CD14-positive monocyte (primary cell): ENCODE measurements at regions not wholly inside any gene's neighbourhood (a gene's known extent, or its start where the extent isn't known, plus 50 kb on each side); places are given as distances from the start of the nearest gene placed in this dataset.
A peak's percentile ranks its signal among the peaks of the same experiment; 100 is the strongest.

Source experiments
- DNase-seq, 3 donors: peaks; one replicate each; pipeline ENCODE4 v3.0.0-alpha.2; 2011 to 2022
- H2AFZ ChIP-seq: 2 replicates; pipeline ENCODE4 v1.6.0; 2012; ENCODE audit warnings: mild to moderate bottlenecking, low read depth, low read length, inconsistent platforms; ENCODE audit not compliant: insufficient read depth, poor library complexity, severe bottlenecking
- H3K27ac ChIP-seq, 2 donors: 1 replicate in 1 of 2; 2 replicates in 1 of 2; pipeline ENCODE4 v1.5.1; 2012 to 2013; ENCODE audit warnings: low read length in 2 of 2, control low read depth in 1 of 2, inconsistent platforms in 1 of 2, low read depth in 1 of 2, mild to moderate bottlenecking in 1 of 2
- H3K27me3 ChIP-seq, 2 donors: one replicate each; pipeline versions ENCODE4 v1.6.0 to v1.6.1; 2011 to 2013; ENCODE audit warnings: low read length in 2 of 2; ENCODE audit not compliant: control insufficient read depth in 2 of 2, insufficient read depth in 2 of 2
- H3K36me3 ChIP-seq, 2 donors: replicated peaks in 1 of 2; 1 replicate in 1 of 2; 2 replicates in 1 of 2; pipeline versions ENCODE4 v1.5.1 to v1.6.1; 2012 to 2013; ENCODE audit warnings: low read length in 2 of 2, control low read depth in 1 of 2, inconsistent platforms in 1 of 2, mild to moderate bottlenecking in 1 of 2; ENCODE audit not compliant: insufficient read depth in 2 of 2, control insufficient read depth in 1 of 2
- H3K4me1 ChIP-seq, 2 donors: 1 replicate in 1 of 2; 2 replicates in 1 of 2; pipeline versions ENCODE4 v1.5.1 to v1.6.1; 2012 to 2013; ENCODE audit warnings: low read length in 2 of 2, control low read depth in 1 of 2, inconsistent platforms in 1 of 2, mild to moderate bottlenecking in 1 of 2, moderate library complexity in 1 of 2; ENCODE audit not compliant: insufficient read depth in 2 of 2, control insufficient read depth in 1 of 2
- H3K4me2 ChIP-seq: replicated peaks from 2 replicates; pipeline ENCODE3; 2012; ENCODE audit warnings: low read length, moderate library complexity, mild to moderate bottlenecking; ENCODE audit not compliant: poor library complexity, severe bottlenecking; ENCODE audit errors: extremely low read depth
- H3K4me3 ChIP-seq, 3 experiments: fragments of 200-600 bp in 1 of 3; sonication (generic) in 1 of 3; replicated peaks in 1 of 3; 1 replicate in 2 of 3; 2 replicates in 1 of 3; pipeline ENCODE4 v1.5.1; 2011 to 2013; ENCODE audit warnings: low read length in 3 of 3, mild to moderate bottlenecking in 3 of 3, control low read depth in 2 of 3, low read depth in 2 of 3, inconsistent platforms in 1 of 3, moderate library complexity in 1 of 3
- H3K79me2 ChIP-seq: 2 replicates; pipeline ENCODE4 v1.6.0; 2012; ENCODE audit warnings: mild to moderate bottlenecking, control low read depth, inconsistent platforms, low read length, moderate library complexity; ENCODE audit not compliant: insufficient read depth
- H3K9ac ChIP-seq: 2 replicates; pipeline ENCODE4 v1.6.0; 2017; ENCODE audit warnings: low read length, mild to moderate bottlenecking; ENCODE audit not compliant: insufficient read depth, poor library complexity, severe bottlenecking
- H3K9me3 ChIP-seq, 2 donors: replicated peaks in 1 of 2; 1 replicate in 1 of 2; 2 replicates in 1 of 2; pipeline versions ENCODE4 v1.5.1 to v1.6.1; 2012 to 2013; ENCODE audit warnings: low read length in 2 of 2, control low read depth in 1 of 2; ENCODE audit not compliant: control insufficient read depth in 1 of 2, insufficient read depth in 1 of 2
- H4K20me1 ChIP-seq: 2 replicates; pipeline ENCODE4 v1.6.0; 2012; ENCODE audit warnings: mild to moderate bottlenecking, low read length, control low read depth, moderate library complexity; ENCODE audit not compliant: insufficient read depth
- H3K27ac Mint-ChIP-seq, 7 donors: one replicate each; pipeline ENCODE4 v1.8.0; 2020; ENCODE audit warnings: mild to moderate bottlenecking in 7 of 7, mixed read lengths in 7 of 7, moderate library complexity in 6 of 7, inconsistent platforms in 2 of 7
- H3K27me3 Mint-ChIP-seq, 3 donors: one replicate each; pipeline ENCODE4 v1.8.0; 2021 to 2022; ENCODE audit warnings: low read depth in 3 of 3, mild to moderate bottlenecking in 3 of 3, mixed read lengths in 3 of 3, moderate library complexity in 3 of 3, inconsistent platforms in 1 of 3
- H3K36me3 Mint-ChIP-seq, 2 donors: one replicate each; pipeline ENCODE4 v1.8.0; 2020; ENCODE audit warnings: mixed read lengths in 2 of 2, inconsistent platforms in 1 of 2, mild to moderate bottlenecking in 1 of 2
- H3K4me1 Mint-ChIP-seq: one replicate; pipeline ENCODE4 v1.8.0; 2020; ENCODE audit warnings: mild to moderate bottlenecking, mixed read lengths
- H3K4me3 Mint-ChIP-seq, 2 donors: one replicate each; pipeline ENCODE4 v1.8.0; 2020; ENCODE audit warnings: mild to moderate bottlenecking in 2 of 2, mixed read lengths in 2 of 2, moderate library complexity in 1 of 2
- H3K9me3 Mint-ChIP-seq, 7 donors: one replicate each; pipeline ENCODE4 v1.8.0; 2020 to 2022; ENCODE audit warnings: mixed read lengths in 7 of 7, mild to moderate bottlenecking in 6 of 7, moderate library complexity in 6 of 7, inconsistent platforms in 2 of 7
- WGBS: methylation state at CpG from one replicate; pipeline ENCODE4 v1.1.5; 2013; ENCODE audit warnings: missing lambda C conversion rate; ENCODE audit not compliant: insufficient coverage; 5-methylcytosine and 5-hydroxymethylcytosine counted together
- intact Hi-C, 2 donors: fragments of 100-400 bp; cut with micrococcal nuclease; formaldehyde crosslinking; loops; one replicate each; pipeline versions ENCODE4 v1.15.0 to v1.15.1; 2023
- TF ChIP-seq, protein P1 (sequence below): fragments of 200-600 bp; IDR thresholded peaks from one replicate; pipeline ENCODE4 v1.8.0; 2022; ENCODE audit warnings: antibody characterized with exemption, mild to moderate bottlenecking

DNA sequence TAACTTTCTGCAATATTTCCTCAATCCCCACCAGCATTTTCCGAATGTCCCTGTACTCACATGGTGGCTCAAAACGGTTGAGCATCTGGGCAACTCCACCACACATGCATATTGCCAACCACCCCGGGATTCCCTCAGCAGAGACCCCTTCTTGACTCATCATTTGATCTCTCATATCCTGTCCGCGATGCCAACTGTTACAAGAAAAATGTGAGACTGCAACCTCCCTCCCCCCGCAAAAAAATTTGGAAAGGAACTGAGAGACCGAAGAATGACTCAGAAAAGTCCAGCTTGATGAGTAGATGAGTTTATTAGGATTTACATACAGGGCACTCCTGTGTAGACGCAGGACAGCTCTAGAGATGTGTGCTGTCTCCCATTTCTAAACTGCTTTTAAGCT lies 561.4 kb downstream of the ZIC3 start:
- Mint-ChIP-seq H3K4me3 (no peak overlapping the region), H3K9me3 (peaks cover 0 to 3% (median 0%) of the 10 kb centered on the region in 7 donors), H3K27ac (no peak overlapping the region), H3K36me3 (no peaks in the 10 kb centered on the region), H3K27me3 (peaks cover 2 to 5% (median 3%) of the 10 kb centered on the region in 3 donors), H3K4me1 (no peaks in the 10 kb centered on the region)
- Histone ChIP-seq H3K9ac (no peak overlapping the region), H4K20me1 (no peaks in the 10 kb centered on the region), H3K79me2 (no peaks in the 10 kb centered on the region), H3K27ac (no peak overlapping the region), H3K4me2 (no peak overlapping the region), H3K4me1 (no peaks in the 10 kb centered on the region), H3K36me3 (no peaks in the 10 kb centered on the region), H3K27me3 (no peaks in the 10 kb centered on the region), H3K4me3 (no peak overlapping the region), H2AFZ (no peak overlapping the region), H3K9me3 (no peaks in the 10 kb centered on the region)
- WGBS: no CpG with 5 or more reads among the region's 8 CpGs
- intact Hi-C loops: no loop called here
- no peak for DNase-seq
- TF ChIP-seq, protein P1, sequence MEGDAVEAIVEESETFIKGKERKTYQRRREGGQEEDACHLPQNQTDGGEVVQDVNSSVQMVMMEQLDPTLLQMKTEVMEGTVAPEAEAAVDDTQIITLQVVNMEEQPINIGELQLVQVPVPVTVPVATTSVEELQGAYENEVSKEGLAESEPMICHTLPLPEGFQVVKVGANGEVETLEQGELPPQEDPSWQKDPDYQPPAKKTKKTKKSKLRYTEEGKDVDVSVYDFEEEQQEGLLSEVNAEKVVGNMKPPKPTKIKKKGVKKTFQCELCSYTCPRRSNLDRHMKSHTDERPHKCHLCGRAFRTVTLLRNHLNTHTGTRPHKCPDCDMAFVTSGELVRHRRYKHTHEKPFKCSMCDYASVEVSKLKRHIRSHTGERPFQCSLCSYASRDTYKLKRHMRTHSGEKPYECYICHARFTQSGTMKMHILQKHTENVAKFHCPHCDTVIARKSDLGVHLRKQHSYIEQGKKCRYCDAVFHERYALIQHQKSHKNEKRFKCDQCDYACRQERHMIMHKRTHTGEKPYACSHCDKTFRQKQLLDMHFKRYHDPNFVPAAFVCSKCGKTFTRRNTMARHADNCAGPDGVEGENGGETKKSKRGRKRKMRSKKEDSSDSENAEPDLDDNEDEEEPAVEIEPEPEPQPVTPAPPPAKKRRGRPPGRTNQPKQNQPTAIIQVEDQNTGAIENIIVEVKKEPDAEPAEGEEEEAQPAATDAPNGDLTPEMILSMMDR: no peak

DNA sequence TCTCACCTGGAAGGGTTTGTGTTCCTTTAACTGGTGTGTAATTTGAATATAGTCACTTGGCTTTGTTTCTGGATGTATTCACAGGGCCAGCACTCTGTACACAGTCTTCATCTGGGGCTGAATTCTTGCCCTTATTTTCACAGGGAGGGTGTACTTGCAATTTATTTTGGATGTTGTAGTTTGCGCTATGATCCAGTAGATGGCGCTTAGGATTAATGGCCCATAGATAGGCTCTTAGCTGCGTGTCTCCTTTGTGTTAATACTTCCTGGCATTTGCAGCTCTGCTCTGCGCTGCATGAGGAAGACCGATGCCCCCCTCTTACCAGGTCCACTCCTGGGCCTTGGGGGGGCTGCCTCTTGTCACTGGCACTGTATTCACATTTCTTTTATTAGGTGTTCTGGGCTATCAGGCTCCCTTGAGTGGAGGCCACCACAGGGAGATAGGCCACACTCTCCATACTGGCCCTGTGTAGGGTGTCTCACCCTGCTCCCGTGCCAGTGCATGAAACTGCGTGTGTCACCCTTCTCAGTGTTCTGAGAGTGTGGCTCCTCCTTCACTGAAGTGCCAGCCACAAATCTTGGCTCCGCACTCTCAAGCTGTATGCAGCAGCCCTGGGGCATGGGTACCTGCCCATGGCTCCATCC lies 562.2 kb downstream of the ZIC3 start:
- H3K4me1 Mint-ChIP-seq: no peaks in the 10 kb centered on the region
- Histone ChIP-seq H3K27ac (no peak overlapping the region), H3K9ac (no peak overlapping the region), H3K4me1 (no peaks in the 10 kb centered on the region), H4K20me1 (no peaks in the 10 kb centered on the region), H3K79me2 (no peaks in the 10 kb centered on the region), H3K9me3 (no peaks in the 10 kb centered on the region), H3K4me3 (no peak overlapping the region), H3K27me3 (no peaks in the 10 kb centered on the region), H3K4me2 (no peak overlapping the region), H3K36me3 (no peaks in the 10 kb centered on the region), H2AFZ (no peak overlapping the region)
- no peaks in the 10 kb centered on the region for H3K36me3 Mint-ChIP-seq
- peak overlapping the region in 1 of 7 donors; percentile 35 for H3K27ac Mint-ChIP-seq
- TF ChIP-seq, protein P1: peak; percentile 47
- WGBS: no CpG with 5 or more reads among the region's 8 CpGs
- H3K27me3 Mint-ChIP-seq: peaks cover 2 to 7% (median 3%) of the 10 kb centered on the region in 3 donors
- H3K4me3 Mint-ChIP-seq: no peak overlapping the region
- no peak for DNase-seq
- H3K9me3 Mint-ChIP-seq: peaks cover 0 to 3% (median 0%) of the 10 kb centered on the region in 7 donors
- intact Hi-C loops: no loop called here
